Medulla oblongata (tissue), 1 donor: ENCODE measurements at regions not wholly inside any gene's neighbourhood (a gene's known extent, or its start where the extent isn't known, plus 50 kb on each side); places are given as distances from the start of the nearest gene placed in this dataset.
"Not testable (repeated sequence)": the region's sequence is repeated elsewhere in the genome, so short reads cannot be mapped to it uniquely, and the experiment has no call there.

Experiments
- DNase-seq: peaks from one replicate; pipeline ENCODE4 v3.0.0-alpha.2; 2015; ENCODE audit errors: extremely low spot score

DNA sequence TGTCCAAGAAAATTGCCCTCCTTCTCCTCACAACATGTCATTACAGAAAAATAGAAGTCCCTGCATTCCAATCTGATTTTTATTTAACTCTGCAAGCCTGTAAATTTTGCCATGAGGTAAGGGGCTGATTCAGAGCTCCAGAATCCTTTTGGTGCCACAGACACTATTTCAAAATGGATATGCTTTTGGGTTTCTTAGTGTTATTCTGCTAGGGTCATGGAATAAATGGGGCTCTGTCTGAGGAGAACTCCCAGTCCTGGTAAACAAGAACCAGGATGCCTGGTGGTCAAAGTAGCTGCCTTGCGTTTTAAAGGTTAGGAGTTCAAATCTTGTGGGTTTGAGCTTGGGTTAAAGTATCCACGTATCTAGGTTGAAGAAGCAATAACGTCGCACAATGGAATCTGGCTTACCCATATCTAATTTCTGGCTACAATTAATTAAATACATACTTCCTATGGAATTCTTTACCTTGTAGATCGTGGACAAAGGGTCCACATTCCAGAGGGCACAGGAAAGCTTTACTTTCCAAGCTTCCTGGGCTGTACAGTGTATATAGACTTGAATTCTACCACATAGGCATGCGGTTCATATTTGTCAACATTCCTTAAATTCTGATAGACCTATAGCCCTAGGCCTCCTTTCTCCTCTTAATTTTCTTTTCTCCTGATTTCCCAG lies 98.0 kb upstream of the CDC42BPA start:
- DNase-seq: no peak

DNA sequence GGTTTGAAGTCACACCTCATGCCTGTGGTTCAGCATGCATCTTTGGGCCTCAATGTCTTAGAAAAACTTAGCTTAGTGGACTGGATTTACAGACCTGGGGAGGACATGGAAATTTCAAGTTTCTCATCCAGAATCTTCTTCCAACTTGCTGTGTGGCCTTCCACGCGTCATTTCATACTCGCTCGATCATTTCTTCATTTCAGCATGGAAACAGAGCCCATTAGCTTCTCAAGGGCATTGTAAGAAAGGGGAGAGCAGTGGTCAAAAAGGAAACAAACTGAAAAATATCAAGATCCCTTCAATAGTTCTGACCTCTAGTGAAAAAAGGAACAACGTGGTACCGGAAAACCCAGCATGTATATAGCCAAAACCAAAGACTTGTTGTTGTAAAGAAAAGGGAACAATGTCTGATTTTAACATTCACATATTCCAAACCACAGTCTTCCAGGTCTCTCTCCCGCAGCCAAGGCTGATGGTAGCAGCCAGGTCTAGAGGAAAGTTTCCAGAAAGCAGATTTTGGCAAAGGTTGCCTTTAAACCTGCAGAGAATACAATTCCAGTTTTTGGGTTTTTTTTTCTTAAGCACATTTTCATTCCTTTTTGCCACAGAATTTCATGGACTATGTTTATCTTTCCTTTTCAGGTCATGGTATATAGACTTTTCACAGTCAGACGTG lies 97.0 kb upstream of the CDC42BPA start:
- no peak for DNase-seq

DNA sequence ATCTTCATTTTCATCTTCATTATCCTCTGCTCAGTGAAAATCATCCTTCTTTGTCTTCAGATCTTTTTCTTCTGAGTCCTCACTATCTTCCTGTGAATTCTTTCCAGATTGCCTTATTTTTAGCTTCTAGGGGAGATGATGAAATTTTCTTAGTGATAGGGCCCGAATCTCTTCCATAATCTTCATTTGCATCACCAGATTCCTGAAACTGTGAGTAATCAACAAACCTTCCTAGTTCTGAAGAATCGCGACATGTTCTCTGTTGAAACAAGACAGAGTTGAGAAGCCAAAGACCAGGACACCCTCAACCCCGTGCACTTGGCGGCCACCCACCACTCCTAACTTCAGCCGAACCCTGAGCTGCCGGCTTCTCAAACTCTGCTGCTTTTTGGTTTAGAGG lies 92.8 kb upstream of the CDC42BPA start:
- DNase-seq: no peak

DNA sequence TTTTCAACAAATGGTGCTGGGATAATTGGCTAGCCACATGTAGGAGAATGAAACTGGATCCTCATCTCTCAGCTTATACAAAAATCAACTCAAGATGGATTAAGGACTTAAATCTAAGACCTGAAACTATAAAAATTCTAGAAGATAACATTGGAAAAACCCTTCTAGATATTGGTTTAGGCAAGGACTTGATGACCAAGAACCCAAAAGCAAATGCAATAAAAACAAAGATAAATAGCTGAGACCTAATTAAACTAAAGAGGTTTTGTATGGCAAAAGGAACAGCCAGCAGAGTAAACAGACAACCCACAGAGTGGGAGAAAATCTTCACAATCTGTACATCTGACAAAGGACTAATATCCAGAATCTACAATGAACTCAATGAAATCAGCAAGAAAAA lies 88.0 kb upstream of the CDC42BPA start:
- DNase-seq: not testable (repeated sequence)

DNA sequence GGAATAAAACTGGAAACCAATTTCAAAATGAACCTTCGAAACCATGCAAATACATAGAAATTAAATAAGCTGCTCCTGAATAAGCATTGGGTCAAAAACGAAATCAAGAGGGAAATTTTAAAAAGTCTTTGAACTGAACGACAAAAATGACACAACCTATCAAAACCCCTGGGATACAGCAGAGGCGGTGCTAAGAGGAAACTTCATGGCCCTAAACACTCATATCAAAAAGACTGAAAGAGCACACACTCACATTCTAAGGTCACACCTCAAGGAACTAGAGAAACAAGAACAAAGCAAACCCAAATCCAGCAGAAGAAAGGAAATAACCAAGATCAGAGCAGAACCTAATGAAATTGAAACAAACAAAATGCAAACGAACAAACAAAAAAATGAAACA lies 85.2 kb upstream of the CDC42BPA start:
- no peak for DNase-seq

DNA sequence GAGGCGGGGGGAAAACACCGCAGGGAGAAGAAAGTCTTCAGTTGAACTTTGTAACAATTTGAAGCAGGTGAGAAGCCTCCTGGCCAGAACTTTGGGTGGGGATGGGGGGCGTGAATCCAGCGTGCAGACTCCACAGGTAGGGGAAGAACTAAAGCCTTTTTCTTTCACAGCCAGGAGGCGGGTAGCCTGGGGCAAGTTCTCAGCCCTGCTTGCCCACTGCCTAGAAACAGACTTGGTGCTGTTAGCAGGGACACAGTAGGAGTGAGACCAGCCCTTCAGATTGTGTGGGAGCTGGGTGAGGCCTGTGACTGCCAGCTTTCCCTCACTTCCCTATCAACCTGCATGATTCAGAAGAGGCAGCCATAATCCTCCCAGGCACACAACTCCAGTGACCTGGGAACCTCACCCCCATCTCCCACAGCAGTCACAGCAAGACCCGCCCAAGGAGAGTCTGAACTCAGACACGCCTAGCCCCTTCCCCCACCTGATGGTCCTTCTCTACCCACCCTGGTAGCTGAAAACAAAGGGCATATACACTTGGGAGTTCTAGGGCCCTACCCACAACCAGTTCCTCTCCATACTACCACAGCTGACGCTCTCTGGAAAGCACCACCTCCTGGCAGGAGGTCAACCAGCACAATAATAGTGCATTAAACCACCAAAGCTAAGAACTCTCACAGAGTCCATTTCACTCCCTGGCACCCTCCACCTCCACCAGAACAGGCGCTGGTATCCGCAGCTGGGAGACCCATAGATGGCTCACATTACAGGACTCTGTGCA lies 83.5 kb upstream of the CDC42BPA start:
- DNase-seq: no peak

DNA sequence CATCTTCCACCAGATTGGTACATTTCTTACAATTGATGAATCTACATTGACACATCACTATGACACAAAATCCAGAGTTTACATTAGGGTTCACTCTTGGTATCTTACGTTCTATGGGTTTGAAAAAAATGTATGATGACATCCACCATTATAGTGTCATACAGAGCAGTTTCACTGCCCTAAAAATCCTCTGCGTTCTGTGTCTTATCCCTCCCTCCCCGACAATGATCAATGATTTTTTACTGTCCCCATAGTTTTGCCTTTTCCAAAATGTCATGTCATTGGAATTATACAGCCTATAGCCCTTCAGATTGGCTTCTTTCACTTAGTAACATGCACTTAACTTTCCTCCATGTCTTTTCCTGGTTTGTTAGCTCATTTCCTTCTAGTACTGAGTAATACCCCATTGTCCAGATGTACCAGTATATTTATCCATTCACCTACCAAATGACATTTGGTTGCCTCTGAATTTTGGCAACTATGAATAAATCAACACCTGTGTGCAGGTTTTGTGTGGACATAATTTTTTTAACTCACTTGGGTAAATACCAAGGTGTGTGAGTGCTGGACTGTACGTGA lies 80.9 kb upstream of the CDC42BPA start:
- no peak for DNase-seq

DNA sequence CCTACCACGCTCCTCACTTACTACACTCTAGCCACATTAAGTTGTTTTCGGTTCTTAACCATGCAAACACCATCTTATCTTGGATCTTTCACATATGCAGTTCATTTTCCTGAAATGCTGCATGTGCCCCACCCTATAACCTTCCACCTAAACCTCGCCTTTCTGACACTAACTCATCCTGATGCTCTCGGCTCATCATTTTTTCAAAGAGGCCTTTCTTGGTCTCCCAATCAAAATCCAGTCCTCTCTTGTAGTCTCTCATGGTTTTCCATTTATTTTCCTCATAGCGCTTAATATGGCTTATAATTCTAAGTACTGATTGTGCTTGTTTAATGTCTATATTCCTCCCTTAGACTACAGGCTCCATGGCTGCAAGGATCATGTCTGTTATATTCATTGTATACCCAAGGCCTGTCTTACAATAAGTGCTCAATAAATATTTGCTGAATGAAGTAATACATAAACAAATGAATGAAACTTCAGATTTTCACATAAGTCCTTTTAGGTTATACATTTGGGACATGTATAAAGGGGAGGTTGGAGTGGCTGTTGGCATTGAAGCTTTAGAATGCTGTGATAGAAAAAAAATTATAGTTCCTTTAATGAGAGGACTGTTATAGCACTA lies 79.2 kb upstream of the CDC42BPA start:
- DNase-seq: no peak

DNA sequence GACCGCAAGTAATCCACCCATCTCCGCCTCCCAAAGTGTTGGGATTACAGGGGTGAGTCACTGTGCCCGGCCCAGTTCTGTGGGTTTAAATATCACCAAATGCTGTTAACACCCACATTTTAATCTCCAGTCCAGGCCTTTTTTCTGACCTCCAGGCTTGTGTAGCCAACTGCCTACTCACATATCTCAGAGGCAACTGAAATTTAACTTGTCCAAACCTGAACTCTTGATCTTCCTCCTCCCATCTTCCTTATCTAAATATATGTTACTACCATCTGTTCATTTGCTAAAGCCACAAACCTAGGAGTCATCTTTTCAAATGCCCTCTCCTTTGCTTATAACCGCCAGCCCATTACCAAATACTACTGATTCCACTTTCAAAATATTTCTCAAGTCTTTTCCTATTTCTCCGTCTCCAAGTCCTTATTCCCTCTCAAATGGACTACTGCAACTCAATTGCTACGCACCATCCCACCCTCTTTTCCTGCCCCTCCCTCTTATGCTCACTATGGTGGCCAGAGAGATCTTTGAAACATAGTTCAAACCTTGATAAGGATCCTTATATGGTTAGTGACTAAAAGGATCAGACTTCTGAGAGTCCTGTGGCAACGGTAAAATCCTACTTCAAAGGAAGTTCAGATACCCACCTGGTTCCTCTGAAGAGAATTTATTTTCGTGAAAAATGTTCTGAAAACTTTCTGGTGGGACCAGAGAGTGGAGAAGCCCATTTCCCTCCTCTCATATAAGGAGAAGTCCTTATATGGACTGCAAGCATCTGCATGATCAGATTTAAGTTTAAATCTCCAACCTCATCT lies 78.5 kb upstream of the CDC42BPA start:
- DNase-seq: no peak

DNA sequence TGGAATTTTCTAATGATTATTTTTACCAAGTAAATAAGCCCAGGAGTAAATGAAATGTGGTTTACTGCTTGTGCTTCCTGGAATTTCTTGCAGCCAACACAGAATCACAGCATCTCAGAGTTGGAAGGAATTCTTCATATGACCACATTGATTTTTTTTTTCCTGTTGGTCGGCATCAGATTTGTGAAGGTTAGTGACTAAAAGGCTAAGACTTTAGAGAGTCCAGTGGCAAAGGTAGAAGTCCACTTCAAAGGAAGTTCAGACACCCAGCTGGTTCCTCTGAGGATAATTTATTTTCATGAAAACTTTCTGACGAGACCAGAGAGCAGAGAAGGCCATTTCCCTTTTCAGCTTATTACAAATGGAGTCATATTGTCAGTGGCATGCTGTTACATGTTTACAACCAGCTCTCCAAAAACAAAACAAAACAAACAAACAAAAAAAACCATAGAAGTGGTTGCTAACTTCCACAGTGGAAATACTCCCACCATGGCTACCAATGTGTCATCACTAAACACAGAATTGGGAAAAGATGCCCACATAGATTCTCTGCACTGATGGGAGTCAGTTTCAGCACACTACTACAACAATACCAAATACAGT lies 77.2 kb upstream of the CDC42BPA start:
- no peak for DNase-seq

DNA sequence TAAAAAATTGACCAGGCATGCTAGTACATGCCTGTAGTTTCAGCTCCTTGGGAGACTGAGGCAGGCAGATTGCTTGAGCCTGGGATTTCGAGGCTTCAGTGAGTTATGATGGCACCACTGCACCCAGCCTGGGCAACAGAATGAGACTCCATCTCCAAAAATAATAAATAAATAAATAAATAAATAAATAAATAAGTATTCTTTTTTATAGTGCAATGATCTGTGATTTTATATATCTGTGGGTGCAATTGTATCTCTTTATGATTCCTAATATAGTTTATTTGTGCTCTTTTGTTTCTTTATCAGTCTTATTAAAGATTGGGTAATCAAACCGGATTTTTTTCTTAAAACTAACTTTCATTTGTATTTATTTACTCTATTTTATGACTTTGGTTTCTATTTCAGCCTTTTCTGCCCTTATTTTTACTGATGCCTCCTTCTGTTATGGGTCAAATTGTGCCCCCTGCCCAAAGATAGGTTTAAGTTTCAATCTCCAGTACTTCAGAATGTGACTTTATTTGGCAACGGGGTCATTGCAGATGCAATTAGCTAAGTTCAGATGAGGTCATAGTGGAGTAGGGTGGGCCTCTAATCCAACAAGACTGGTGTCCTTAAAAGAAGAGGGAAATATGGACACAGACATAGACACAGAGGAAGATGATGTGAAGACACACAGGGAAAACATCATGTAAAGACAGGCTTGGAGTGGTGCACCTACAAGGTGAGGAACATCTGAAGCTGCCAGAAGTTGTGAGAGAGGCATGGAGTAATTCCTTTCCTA lies 74.9 kb upstream of the CDC42BPA start:
- DNase-seq: no peak

DNA sequence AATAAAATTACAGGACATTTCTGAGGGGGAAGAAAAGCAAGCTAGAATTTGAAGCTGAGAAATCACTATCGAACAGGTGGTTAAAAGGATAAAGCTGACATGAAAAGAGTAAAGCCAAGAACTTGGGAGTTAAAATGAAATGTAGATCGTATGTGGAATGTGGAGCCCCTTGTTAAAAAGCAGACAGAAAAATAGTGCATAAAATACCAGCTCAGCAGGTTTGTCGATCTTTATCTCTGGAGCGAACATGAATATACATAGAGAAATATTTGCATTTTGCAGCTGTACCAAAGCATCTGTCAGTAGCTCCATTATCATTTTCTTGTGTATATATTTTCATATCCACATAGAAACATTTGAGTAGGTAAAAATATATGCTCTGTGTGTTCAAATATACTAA lies 73.6 kb upstream of the CDC42BPA start:
- DNase-seq: no peak

DNA sequence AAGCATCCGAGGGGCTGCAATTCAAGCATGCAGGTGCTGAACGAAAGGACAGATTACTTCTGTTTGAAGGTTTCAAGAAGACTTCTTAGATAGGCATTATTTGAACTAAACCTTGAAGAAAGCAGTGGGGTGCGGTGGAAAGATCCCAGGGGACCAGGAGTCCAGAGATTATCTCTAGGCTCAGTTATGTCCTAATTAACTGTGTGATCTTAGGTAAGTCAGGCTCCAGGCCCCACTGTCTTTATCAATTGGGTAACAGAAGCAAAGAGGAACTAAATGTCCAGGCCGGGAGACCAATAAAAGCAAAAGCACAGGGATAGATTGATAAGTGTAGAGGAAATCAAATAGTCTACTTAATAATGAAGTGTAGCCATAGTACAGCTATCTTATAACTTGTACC lies 72.9 kb upstream of the CDC42BPA start:
- no peak for DNase-seq

DNA sequence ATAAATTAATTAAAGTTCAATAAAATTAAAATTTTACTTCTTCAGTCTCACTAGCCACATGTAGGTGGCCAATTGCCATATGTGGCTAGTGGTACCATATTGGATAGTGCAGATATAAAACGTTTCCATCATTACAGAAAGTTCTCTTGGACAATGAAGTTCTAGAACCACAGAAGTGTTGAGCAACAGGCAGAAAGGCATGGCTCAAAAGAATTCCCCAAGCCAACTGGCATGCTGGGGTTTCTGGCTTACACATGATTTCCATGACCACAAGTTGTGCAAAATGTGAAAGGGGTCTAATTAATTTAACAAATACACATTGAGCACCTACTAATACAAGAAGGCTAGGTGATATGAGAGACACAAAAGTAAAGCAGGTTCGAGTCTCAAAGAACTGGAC lies 72.2 kb upstream of the CDC42BPA start:
- no peak for DNase-seq

DNA sequence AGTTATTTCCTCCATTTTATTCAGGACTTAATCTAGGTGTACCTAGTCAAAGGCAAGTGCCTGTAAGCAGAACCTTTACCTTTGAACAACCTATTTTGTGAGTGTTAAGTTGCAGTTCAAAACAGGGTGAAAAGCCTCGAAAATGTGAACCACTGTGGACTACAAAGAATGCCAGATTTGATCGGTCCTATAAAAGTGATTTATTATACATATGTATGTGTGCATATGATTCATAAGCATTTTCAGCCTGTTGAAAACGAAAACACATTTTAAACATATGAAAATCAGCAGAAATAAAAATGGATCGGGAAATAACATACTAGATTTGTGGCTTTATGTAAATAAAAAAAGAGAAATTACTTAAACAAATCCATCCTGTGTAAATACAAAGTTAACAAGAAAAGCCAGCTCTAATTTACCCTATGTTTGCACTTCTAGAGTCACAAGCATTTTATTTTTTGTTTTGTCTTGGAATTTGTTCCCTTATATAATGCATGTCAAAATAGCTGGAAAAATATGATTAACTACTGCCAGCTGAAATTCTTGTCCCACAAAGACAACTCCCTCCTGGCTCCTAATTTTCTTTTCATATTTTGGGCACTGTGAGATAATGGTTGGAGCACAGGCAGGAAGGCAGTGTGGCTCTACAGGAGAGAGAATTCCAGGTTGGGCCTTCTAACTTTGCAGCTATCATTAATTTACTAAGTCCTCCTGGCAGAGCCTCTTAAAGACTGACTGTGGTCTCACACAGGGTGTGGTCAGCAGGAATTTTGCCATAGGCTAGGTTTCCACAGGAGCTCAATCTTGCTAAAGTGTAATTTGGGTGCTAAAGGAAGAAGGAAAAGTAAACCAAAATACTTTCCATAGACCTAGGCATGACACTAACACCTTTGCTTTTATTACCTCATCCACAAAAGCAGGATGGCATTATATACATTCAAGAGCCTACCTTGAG lies 70.2 kb upstream of the CDC42BPA start:
- DNase-seq: no peak

DNA sequence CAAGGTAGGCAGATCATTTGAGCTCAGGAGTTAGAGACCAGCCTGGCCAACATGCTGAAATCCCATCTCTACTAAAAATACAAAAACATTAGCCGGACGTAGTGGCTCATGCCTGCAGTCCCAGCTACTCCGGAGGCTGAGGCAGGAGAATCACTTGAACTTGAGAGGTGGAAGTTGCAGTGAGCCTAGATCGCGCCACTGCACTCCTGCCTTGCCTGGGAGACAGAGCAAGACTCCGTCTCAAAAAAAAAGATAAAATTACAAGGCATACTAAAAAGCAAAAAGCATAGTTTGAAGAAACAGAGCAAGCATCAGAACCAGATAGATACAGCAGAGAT lies 61.2 kb upstream of the CDC42BPA start:
- DNase-seq: no peak

DNA sequence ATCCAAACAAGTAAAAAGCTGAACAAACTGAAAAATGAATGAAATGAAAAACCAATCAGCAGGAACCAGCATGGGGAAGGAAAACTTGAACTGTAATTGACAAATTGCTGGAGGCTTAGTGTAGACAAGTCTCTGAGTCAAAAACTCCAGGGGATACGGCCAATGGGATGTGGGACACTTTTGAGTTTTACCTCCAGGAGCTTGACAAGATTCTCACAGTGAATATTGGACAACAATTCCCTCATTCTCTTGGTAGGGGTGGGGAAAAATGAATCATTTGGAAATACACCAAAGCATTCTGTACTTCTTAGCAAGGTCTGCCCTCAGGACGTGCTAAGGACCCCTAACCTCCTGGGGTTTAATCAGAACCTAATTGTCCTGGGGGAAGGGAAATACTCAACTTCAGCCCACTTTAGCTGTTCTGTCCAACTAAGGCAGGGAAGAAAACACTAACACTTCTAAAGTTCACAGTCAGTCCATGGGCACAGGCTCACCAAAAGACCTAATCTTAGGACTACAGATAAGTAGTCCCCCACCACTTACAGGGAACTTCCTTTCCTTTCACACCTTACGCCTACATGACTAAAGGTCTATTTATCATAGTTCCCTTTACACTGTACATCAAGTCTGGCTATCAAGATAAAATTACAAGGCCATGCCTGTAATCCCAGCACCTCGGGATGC lies 60.7 kb upstream of the CDC42BPA start:
- no peak for DNase-seq

DNA sequence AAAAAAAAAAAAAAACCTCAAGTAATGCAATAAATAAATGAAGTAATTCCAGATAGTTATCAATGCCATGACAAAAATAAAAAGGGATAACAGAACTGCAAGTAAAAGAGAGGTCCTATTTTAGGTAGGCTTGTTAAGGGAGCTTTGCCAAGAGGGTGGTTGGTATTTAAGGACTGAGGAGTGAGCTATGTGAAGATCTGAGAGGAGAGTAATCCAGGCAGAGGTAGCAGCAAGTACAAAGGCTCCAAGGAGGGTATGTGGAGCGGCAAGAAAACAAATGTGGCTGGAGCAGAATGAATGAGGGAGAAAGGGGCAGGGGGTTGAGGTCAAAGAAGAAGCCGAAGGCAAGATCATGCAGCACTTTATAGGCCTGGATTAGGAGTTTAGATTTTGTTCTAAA lies 59.9 kb upstream of the CDC42BPA start:
- no peak for DNase-seq
